Cardiac muscle cell (in vitro differentiated cells and primary cell): ENCODE measurements at regions not wholly inside any gene's neighbourhood (a gene's known extent, or its start where the extent isn't known, plus 50 kb on each side); places are given as distances from the start of the nearest gene placed in this dataset.

Source experiments
- DNase-seq, 2 donors: peaks; one replicate each; pipeline versions ENCODE4 v3.0.0 to v3.0.0-alpha.2; 2010 to 2017; ENCODE audit warnings: low read depth in 1 of 2, low spot score in 1 of 2
- H3K27ac ChIP-seq: fragments of 200-600 bp; sonication (generic); 2 replicates; pipeline ENCODE4 v1.5.1; 2016
- H3K27me3 ChIP-seq: fragments of 200-600 bp; sonication (generic); 2 replicates; pipeline ENCODE4 v1.6.0; 2016; ENCODE audit warnings: control low read depth
- H3K36me3 ChIP-seq: fragments of 200-600 bp; sonication (generic); 2 replicates; pipeline ENCODE4 v1.5.1; 2016; ENCODE audit warnings: control low read depth
- H3K4me1 ChIP-seq: fragments of 200-600 bp; sonication (generic); 2 replicates; pipeline ENCODE4 v1.8.1; 2017; ENCODE audit warnings: low read depth, mild to moderate bottlenecking, mixed run types
- H3K4me3 ChIP-seq: fragments of 200-600 bp; sonication (generic); 2 replicates; pipeline ENCODE4 v1.5.1; 2016; ENCODE audit warnings: mild to moderate bottlenecking
- H3K9me3 ChIP-seq: fragments of 200-600 bp; sonication (generic); 2 replicates; pipeline ENCODE4 v1.5.1; 2017; ENCODE audit warnings: low read depth, mild to moderate bottlenecking, control low read depth
- CTCF ChIP-seq: IDR thresholded peaks from 2 replicates; pipeline ENCODE4 v1.5.1; 2012; ENCODE audit warnings: low read depth, mild to moderate bottlenecking, low read length

- no peak for DNase-seq
- Histone ChIP-seq H3K9me3 (peaks cover 3% of the 10 kb centered on the region), H3K27me3 (no peaks in the 10 kb centered on the region), H3K36me3 (no peaks in the 10 kb centered on the region), H3K4me3 (no peak overlapping the region), H3K27ac (no peak overlapping the region), H3K4me1 (no peaks in the 10 kb centered on the region)
- TF ChIP-seq CTCF: no peak
These were observed 410.6 kb upstream of the UBE2E2 start for GRCh38 chr3:22792533-22792932.

GRCh38 chr3:22795917-22796316 lies 407.2 kb upstream of the UBE2E2 start:
- TF ChIP-seq CTCF: no peak
- H3K27me3 ChIP-seq: no peaks in the 10 kb centered on the region
- DNase-seq: no peak
- no peaks in the 10 kb centered on the region for H3K36me3 ChIP-seq
- no peaks in the 10 kb centered on the region for H3K9me3 ChIP-seq
- no peak overlapping the region for H3K4me3 ChIP-seq
- H3K27ac ChIP-seq: no peak overlapping the region
- H3K4me1 ChIP-seq: no peaks in the 10 kb centered on the region

- no peak for TF ChIP-seq CTCF
- Histone ChIP-seq H3K36me3 (no peaks in the 10 kb centered on the region), H3K27ac (no peak overlapping the region), H3K4me1 (no peaks in the 10 kb centered on the region), H3K4me3 (no peak overlapping the region), H3K27me3 (no peaks in the 10 kb centered on the region), H3K9me3 (no peaks in the 10 kb centered on the region)
- no peak for DNase-seq
These were observed 404.7 kb upstream of the UBE2E2 start for GRCh38 chr3:22798461-22798860.

- H3K27ac ChIP-seq: no peak overlapping the region
- no peak for DNase-seq
- no peak overlapping the region for H3K4me3 ChIP-seq
- H3K9me3 ChIP-seq: no peaks in the 10 kb centered on the region
- no peak for TF ChIP-seq CTCF
- no peaks in the 10 kb centered on the region for H3K27me3 ChIP-seq
- H3K4me1 ChIP-seq: peaks cover 6% of the 10 kb centered on the region
- no peaks in the 10 kb centered on the region for H3K36me3 ChIP-seq
These were observed 383.9 kb upstream of the UBE2E2 start for GRCh38 chr3:22819209-22819608.

GRCh38 chr3:22835041-22835440 lies 368.1 kb upstream of the UBE2E2 start:
- no peaks in the 10 kb centered on the region for H3K9me3 ChIP-seq
- H3K4me3 ChIP-seq: no peak overlapping the region
- DNase-seq: no peak
- no peak overlapping the region for H3K27ac ChIP-seq
- no peaks in the 10 kb centered on the region for H3K27me3 ChIP-seq
- H3K36me3 ChIP-seq: no peaks in the 10 kb centered on the region
- TF ChIP-seq CTCF: no peak
- peaks cover 36% of the 10 kb centered on the region for H3K4me1 ChIP-seq

GRCh38 chr3:22836131-22836530 lies 367.0 kb upstream of the UBE2E2 start:
- Histone ChIP-seq H3K27ac (no peak overlapping the region), H3K36me3 (no peaks in the 10 kb centered on the region), H3K4me1 (peaks cover 36% of the 10 kb centered on the region), H3K9me3 (no peaks in the 10 kb centered on the region), H3K27me3 (no peaks in the 10 kb centered on the region), H3K4me3 (no peak overlapping the region)
- DNase-seq: no peak
- no peak for TF ChIP-seq CTCF
